ENCODE measurements at regions not wholly inside any gene's neighbourhood (a gene's known extent, or its start where the extent isn't known, plus 50 kb on each side); places are given as distances from the start of the nearest gene placed in this dataset.
"Not testable (repeated sequence)": the region's sequence is repeated elsewhere in the genome, so short reads cannot be mapped to it uniquely, and the experiment has no call there.

DNA sequence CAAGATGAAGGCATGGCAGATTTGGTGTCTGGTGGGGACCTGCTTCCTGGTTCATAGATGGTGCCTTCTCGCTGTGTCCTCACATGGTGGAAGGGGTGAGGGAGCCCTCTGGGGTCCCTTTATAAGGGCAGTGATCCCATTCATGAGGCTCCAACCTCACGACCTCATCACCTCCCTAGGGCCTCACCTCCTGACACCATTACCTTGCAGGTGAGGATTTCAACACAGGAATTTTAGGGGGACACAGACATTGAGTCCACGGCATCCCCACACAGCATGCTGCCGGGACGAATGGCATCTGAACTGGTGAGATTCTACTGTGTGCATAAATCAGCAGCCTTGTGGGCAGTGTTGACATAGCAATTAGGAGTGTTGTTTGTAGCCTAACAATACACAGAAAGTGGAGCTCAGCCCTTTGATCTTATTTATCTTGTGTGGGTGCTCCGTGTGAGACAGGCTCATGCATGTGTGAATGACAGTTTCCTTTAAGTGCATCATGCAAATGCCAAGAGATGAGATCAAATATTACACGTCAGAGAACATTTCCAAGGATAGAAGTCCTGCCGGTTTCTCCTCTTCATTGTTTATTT, 368.7 kb upstream of the AMELY start:
- H2AK5ac ChIP-seq (ENCODE audit: low read length, severe bottlenecking): not testable (repeated sequence)

DNA sequence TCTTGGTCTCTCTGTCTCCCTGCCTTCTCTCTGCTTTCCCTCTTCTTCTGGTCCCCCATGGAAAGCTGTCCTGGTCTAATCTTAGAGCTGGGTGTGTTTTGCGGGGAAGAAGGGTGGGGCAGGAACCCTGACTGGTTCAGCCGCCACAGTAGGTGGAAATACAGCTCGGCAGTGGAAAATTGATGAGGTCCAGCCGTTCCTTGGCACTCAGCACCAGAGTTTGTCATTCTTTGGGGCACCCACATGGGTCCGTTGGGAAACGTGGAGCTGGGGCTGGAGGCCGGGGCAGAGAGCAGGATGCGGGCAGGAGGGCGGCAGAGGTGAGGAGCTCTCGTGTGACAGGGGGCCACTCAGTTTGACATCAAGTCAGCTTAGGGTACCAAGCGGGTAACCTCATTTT, 364.2 kb upstream of the AMELY start:
- peak; percentile 19 for DNase-seq
- no peak overlapping the region for H2BK12ac ChIP-seq (ENCODE audit: low read length in 2 of 2)
- H3K9ac ChIP-seq (ENCODE audit: low read length): no peak overlapping the region
- H3K4me2 ChIP-seq (ENCODE audit: low read length, poor library complexity, severe bottlenecking): peak overlapping the region; percentile 59
- no peak overlapping the region for H3K23ac ChIP-seq (ENCODE audit: low read length in 2 of 2)
- H2AK5ac ChIP-seq (ENCODE audit: low read length, severe bottlenecking): no peak overlapping the region
- WGBS: 47% methylated on average over 11 of the region's 11 CpGs
- H3K4ac ChIP-seq (ENCODE audit: low read depth in 1 of 2, low read length in 2 of 2): no peak overlapping the region
- no peak overlapping the region for H3K18ac ChIP-seq (ENCODE audit: low read depth in 1 of 2, low read length in 2 of 2)
- H3K27ac ChIP-seq (ENCODE audit: low read length, poor library complexity, severe bottlenecking): no peak overlapping the region
- no peak overlapping the region for H4K8ac ChIP-seq (ENCODE audit: low read length)
- H3K79me1 ChIP-seq (replicated peaks; ENCODE audit: low read length, poor library complexity, severe bottlenecking): no peaks in the 10 kb centered on the region
- H2BK5ac ChIP-seq (ENCODE audit: low read depth, low read length, poor library complexity, severe bottlenecking): no peak overlapping the region
- H3K4me1 ChIP-seq (ENCODE audit: control insufficient read depth, insufficient read depth, low read depth, low read length): peaks cover 3% of the 10 kb centered on the region
- H3K36me3 ChIP-seq (ENCODE audit: control insufficient read depth in 1 of 2, insufficient read depth in 2 of 2, low read depth in 1 of 2, low read length in 2 of 2): no peaks in the 10 kb centered on the region
- no peaks in the 10 kb centered on the region for H3K9me3 ChIP-seq (ENCODE audit: control insufficient read depth, low read length)
- no peak overlapping the region for H4K91ac ChIP-seq (ENCODE audit: low read length)
- H3K14ac ChIP-seq (ENCODE audit: low read length in 2 of 2): no peak overlapping the region
- H3K4me3 ChIP-seq (ENCODE audit: insufficient read depth in 1 of 2, low read depth in 1 of 2, low read length in 2 of 2): no peak overlapping the region
- H2AFZ ChIP-seq (ENCODE audit: low read depth, low read length): no peak overlapping the region
- H2BK15ac ChIP-seq (ENCODE audit: low read depth, poor library complexity, severe bottlenecking): no peak overlapping the region
- no peak overlapping the region for H2BK120ac ChIP-seq (ENCODE audit: low read depth, low read length)
- no peaks in the 10 kb centered on the region for H3K27me3 ChIP-seq (ENCODE audit: control insufficient read depth in 1 of 2, insufficient read depth in 1 of 2, low read length in 2 of 2)

More for the DNA sequence above, 368.7 kb upstream of the AMELY start:
- H3K9me3 ChIP-seq (ENCODE audit: control insufficient read depth, low read length); H2AFZ ChIP-seq (ENCODE audit: low read depth, low read length); H3K18ac ChIP-seq (ENCODE audit: low read depth in 1 of 2, low read length in 2 of 2); H3K9ac ChIP-seq (ENCODE audit: low read length); H3K4me3 ChIP-seq (ENCODE audit: insufficient read depth in 1 of 2, low read depth in 1 of 2, low read length in 2 of 2); H3K4ac ChIP-seq (ENCODE audit: low read depth in 1 of 2, low read length in 2 of 2); H2BK120ac ChIP-seq (ENCODE audit: low read depth, low read length); H3K23ac ChIP-seq (ENCODE audit: low read length in 2 of 2); H2BK12ac ChIP-seq (ENCODE audit: low read length in 2 of 2); H3K79me1 ChIP-seq (replicated peaks; ENCODE audit: low read length, poor library complexity, severe bottlenecking); H3K27ac ChIP-seq (ENCODE audit: low read length, poor library complexity, severe bottlenecking); H3K27me3 ChIP-seq (ENCODE audit: control insufficient read depth in 1 of 2, insufficient read depth in 1 of 2, low read length in 2 of 2); H3K36me3 ChIP-seq (ENCODE audit: control insufficient read depth in 1 of 2, insufficient read depth in 2 of 2, low read depth in 1 of 2, low read length in 2 of 2); DNase-seq; H4K8ac ChIP-seq (ENCODE audit: low read length); H3K4me1 ChIP-seq (ENCODE audit: control insufficient read depth, insufficient read depth, low read depth, low read length); H2BK5ac ChIP-seq (ENCODE audit: low read depth, low read length, poor library complexity, severe bottlenecking); H2BK15ac ChIP-seq (ENCODE audit: low read depth, poor library complexity, severe bottlenecking); H3K4me2 ChIP-seq (ENCODE audit: low read length, poor library complexity, severe bottlenecking); H4K91ac ChIP-seq (ENCODE audit: low read length); H3K14ac ChIP-seq (ENCODE audit: low read length in 2 of 2): not testable (repeated sequence)
- 67% methylated on average over 4 of the region's 8 CpGs for WGBS

DNA sequence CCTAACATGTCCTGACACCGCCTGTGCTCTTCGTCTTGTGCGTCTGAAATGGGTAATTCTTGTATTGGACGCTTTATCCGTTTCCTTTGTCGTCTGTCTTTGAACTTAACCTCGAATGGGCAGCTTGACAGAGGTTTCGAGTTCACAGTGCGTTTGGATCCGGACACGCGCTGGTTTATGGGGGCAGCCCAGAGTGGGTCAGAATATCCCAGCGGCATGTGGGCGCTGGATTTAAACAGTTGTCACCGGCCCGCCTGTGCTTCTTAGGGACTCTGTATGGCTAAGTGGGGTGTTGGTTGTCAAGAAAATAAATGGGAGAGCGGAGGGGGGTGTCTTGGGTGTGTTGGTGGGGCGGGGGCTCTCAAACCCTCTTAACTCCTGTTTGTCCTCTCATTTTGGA, 363.5 kb upstream of the AMELY start:
- peaks cover 3% of the 10 kb centered on the region for H3K4me1 ChIP-seq (ENCODE audit: control insufficient read depth, insufficient read depth, low read depth, low read length)
- peak overlapping the region; percentile 68 for H3K4me2 ChIP-seq (ENCODE audit: low read length, poor library complexity, severe bottlenecking)
- no peaks in the 10 kb centered on the region for H3K36me3 ChIP-seq (ENCODE audit: control insufficient read depth in 1 of 2, insufficient read depth in 2 of 2, low read depth in 1 of 2, low read length in 2 of 2)
- H3K4ac ChIP-seq (ENCODE audit: low read depth in 1 of 2, low read length in 2 of 2): no peak overlapping the region
- peak overlapping the region in 1 of 2 experiments; percentile 72 for H3K4me3 ChIP-seq (ENCODE audit: insufficient read depth in 1 of 2, low read depth in 1 of 2, low read length in 2 of 2)
- H3K79me1 ChIP-seq (replicated peaks; ENCODE audit: low read length, poor library complexity, severe bottlenecking): no peaks in the 10 kb centered on the region
- H2BK15ac ChIP-seq (ENCODE audit: low read depth, poor library complexity, severe bottlenecking): no peak overlapping the region
- no peak overlapping the region for H4K91ac ChIP-seq (ENCODE audit: low read length)
- no peaks in the 10 kb centered on the region for H3K9me3 ChIP-seq (ENCODE audit: control insufficient read depth, low read length)
- H3K27ac ChIP-seq (ENCODE audit: low read length, poor library complexity, severe bottlenecking): no peak overlapping the region
- no peak overlapping the region for H2BK120ac ChIP-seq (ENCODE audit: low read depth, low read length)
- no peak overlapping the region for H4K8ac ChIP-seq (ENCODE audit: low read length)
- H2AK5ac ChIP-seq (ENCODE audit: low read length, severe bottlenecking): no peak overlapping the region
- no peak overlapping the region for H2BK12ac ChIP-seq (ENCODE audit: low read length in 2 of 2)
- DNase-seq: peak; percentile 21
- H3K9ac ChIP-seq (ENCODE audit: low read length): no peak overlapping the region
- H2BK5ac ChIP-seq (ENCODE audit: low read depth, low read length, poor library complexity, severe bottlenecking): no peak overlapping the region
- 1% methylated on average over 16 of the region's 18 CpGs for WGBS
- H2AFZ ChIP-seq (ENCODE audit: low read depth, low read length): no peak overlapping the region
- no peak overlapping the region for H3K23ac ChIP-seq (ENCODE audit: low read length in 2 of 2)
- no peak overlapping the region for H3K14ac ChIP-seq (ENCODE audit: low read length in 2 of 2)
- H3K18ac ChIP-seq (ENCODE audit: low read depth in 1 of 2, low read length in 2 of 2): peak overlapping the region in 1 of 2 experiments; percentile 90
- H3K27me3 ChIP-seq (ENCODE audit: control insufficient read depth in 1 of 2, insufficient read depth in 1 of 2, low read length in 2 of 2): no peaks in the 10 kb centered on the region

DNA sequence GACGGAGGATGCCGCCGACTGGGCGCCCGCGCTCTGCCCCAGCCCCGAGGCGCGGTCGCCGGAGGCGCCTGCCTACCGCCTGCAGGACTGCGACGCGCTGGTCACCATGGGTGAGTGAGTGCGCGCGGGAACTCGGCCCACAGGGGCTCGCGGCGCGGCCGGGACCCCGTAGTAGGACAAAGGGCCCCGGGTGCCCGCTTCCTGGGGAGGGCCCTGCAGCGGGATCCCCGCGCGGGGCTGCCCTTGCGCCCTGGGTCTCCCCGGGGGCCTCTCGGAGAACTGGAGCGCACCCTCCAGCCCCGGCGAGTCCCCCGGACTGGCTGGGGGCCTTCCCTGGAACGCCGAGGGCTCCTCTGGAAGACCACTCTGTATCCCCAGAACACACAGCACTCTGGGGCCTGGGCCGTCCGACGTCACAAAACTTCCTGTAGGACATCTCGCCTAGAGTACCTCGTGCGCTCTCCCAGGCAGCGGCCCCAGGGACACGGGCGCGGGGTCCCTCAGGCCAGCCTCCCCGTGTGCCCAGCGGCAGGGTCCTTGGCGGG, 362.9 kb upstream of the AMELY start:
- H2AFZ ChIP-seq (ENCODE audit: low read depth, low read length): no peak overlapping the region
- H4K8ac ChIP-seq (ENCODE audit: low read length): no peak overlapping the region
- peak overlapping the region; percentile 50 for H4K91ac ChIP-seq (ENCODE audit: low read length)
- no peak overlapping the region for H2BK5ac ChIP-seq (ENCODE audit: low read depth, low read length, poor library complexity, severe bottlenecking)
- H3K79me1 ChIP-seq (replicated peaks; ENCODE audit: low read length, poor library complexity, severe bottlenecking): no peaks in the 10 kb centered on the region
- no peak overlapping the region for H3K27ac ChIP-seq (ENCODE audit: low read length, poor library complexity, severe bottlenecking)
- H3K9me3 ChIP-seq (ENCODE audit: control insufficient read depth, low read length): no peaks in the 10 kb centered on the region
- peaks cover 3% of the 10 kb centered on the region for H3K4me1 ChIP-seq (ENCODE audit: control insufficient read depth, insufficient read depth, low read depth, low read length)
- H2BK12ac ChIP-seq (ENCODE audit: low read length in 2 of 2): no peak overlapping the region
- peak overlapping the region; percentile 73 for H2BK120ac ChIP-seq (ENCODE audit: low read depth, low read length)
- H3K14ac ChIP-seq (ENCODE audit: low read length in 2 of 2): peak overlapping the region in 1 of 2 experiments; percentile 28
- peak overlapping the region in 1 of 2 experiments; percentile 72 for H3K4me3 ChIP-seq (ENCODE audit: insufficient read depth in 1 of 2, low read depth in 1 of 2, low read length in 2 of 2)
- no peak overlapping the region for H3K9ac ChIP-seq (ENCODE audit: low read length)
- peak overlapping the region; percentile 90 to 91 for H3K18ac ChIP-seq (ENCODE audit: low read depth in 1 of 2, low read length in 2 of 2)
- peak overlapping the region; percentile 52 for H2BK15ac ChIP-seq (ENCODE audit: low read depth, poor library complexity, severe bottlenecking)
- DNase-seq: peak; percentile 55
- no peak overlapping the region for H2AK5ac ChIP-seq (ENCODE audit: low read length, severe bottlenecking)
- no peaks in the 10 kb centered on the region for H3K36me3 ChIP-seq (ENCODE audit: control insufficient read depth in 1 of 2, insufficient read depth in 2 of 2, low read depth in 1 of 2, low read length in 2 of 2)
- 0% methylated on average over 19 of the region's 54 CpGs for WGBS
- peak overlapping the region; percentile 68 for H3K4me2 ChIP-seq (ENCODE audit: low read length, poor library complexity, severe bottlenecking)
- no peaks in the 10 kb centered on the region for H3K27me3 ChIP-seq (ENCODE audit: control insufficient read depth in 1 of 2, insufficient read depth in 1 of 2, low read length in 2 of 2)
- peak overlapping the region in 1 of 2 experiments; percentile 51 for H3K4ac ChIP-seq (ENCODE audit: low read depth in 1 of 2, low read length in 2 of 2)
- H3K23ac ChIP-seq (ENCODE audit: low read length in 2 of 2): peak overlapping the region in 1 of 2 experiments; percentile 40
